HCT116 (cell line): ENCODE measurements at regions not wholly inside any gene's neighbourhood (a gene's known extent, or its start where the extent isn't known, plus 50 kb on each side); places are given as distances from the start of the nearest gene placed in this dataset.

ENCODE experiments used
- CBX3 ChIP-seq: IDR thresholded peaks from 2 replicates; pipeline ENCODE4 v1.6.1; 2012; ENCODE audit warnings: low read depth
- CEBPB ChIP-seq: IDR thresholded peaks from 2 replicates; pipeline ENCODE4 v1.6.1; 2012; ENCODE audit warnings: low read depth
- CTCF ChIP-seq, 3 experiments: fragments of 200-600 bp in 1 of 3; sonication (generic) in 1 of 3; IDR thresholded peaks in 2 of 3; conservative IDR thresholded peaks in 1 of 3; 2 replicates each; pipeline ENCODE4 v1.5.1; 2012 to 2017; ENCODE audit warnings: low read depth in 2 of 3, low read length in 2 of 3, antibody characterized with exemption in 1 of 3, borderline replicate concordance in 1 of 3, control low read depth in 1 of 3, mild to moderate bottlenecking in 1 of 3, mixed read lengths in 1 of 3, mixed run types in 1 of 3, moderate library complexity in 1 of 3; ENCODE audit not compliant: insufficient read depth in 1 of 3
- EGR1 ChIP-seq: IDR thresholded peaks from 2 replicates; pipeline ENCODE4 v1.6.1; 2012; ENCODE audit warnings: low read depth
- EZH2 ChIP-seq: fragments of 200-600 bp; sonication (generic); IDR thresholded peaks from 2 replicates; pipeline ENCODE4 v1.6.1; 2017; ENCODE audit warnings: antibody characterized with exemption, mixed run types
- POLR2A ChIP-seq: IDR thresholded peaks from 2 replicates; pipeline ENCODE4 v1.7.0; 2011; ENCODE audit warnings: borderline replicate concordance; ENCODE audit not compliant: insufficient read depth, insufficient read length; ENCODE audit errors: extremely low read depth
- POLR2AphosphoS5 ChIP-seq: IDR thresholded peaks from 2 replicates; pipeline ENCODE4 v1.6.1; 2011; ENCODE audit warnings: mild to moderate bottlenecking, low read depth, low read length, moderate library complexity
- RAD21 ChIP-seq: IDR thresholded peaks from 2 replicates; pipeline ENCODE4 v1.6.1; 2012; ENCODE audit warnings: low read depth, mild to moderate bottlenecking
- SIN3A ChIP-seq: IDR thresholded peaks from 2 replicates; pipeline ENCODE4 v1.6.1; 2012; ENCODE audit warnings: low read depth
- SP1 ChIP-seq: IDR thresholded peaks from 2 replicates; pipeline ENCODE4 v1.6.1; 2012; ENCODE audit warnings: low read depth

GRCh38 chr2:236783417-236784020 is 213.9 kb downstream of the ACKR3 start:
- TF ChIP-seq CEBPB (no peak), CTCF (IDR thresholded peaks at IDR 0.05 in 2 of 3, conservative IDR thresholded peaks at IDR 0.05 in 1 of 3; ENCODE audit: borderline replicate concordance in 1 of 3, insufficient read depth in 1 of 3, low read depth in 2 of 3, low read length in 2 of 3) (no peak), EZH2 (no peak), POLR2AphosphoS5 (no peak), SP1 (no peak), SIN3A (no peak), POLR2A (no peak), EGR1 (no peak), RAD21 (no peak), CBX3 (no peak)
